ENCODE measurements at regions not wholly inside any gene's neighbourhood (a gene's known extent, or its start where the extent isn't known, plus 50 kb on each side); places are given as distances from the start of the nearest gene placed in this dataset.

- no peak for TF ChIP-seq FOSB (CRISPR knock-in tag; IDR thresholded peaks at IDR 0.05)
- TF ChIP-seq POLR2A (IDR thresholded peaks at IDR 0.05; ENCODE audit: low read length), result no peak
- no peak for TF ChIP-seq KDM1A (IDR thresholded peaks at IDR 0.05; ENCODE audit: low read depth)
- no peak for TF ChIP-seq JUNB (IDR thresholded peaks at IDR 0.05)
- TF ChIP-seq, protein P1, sequence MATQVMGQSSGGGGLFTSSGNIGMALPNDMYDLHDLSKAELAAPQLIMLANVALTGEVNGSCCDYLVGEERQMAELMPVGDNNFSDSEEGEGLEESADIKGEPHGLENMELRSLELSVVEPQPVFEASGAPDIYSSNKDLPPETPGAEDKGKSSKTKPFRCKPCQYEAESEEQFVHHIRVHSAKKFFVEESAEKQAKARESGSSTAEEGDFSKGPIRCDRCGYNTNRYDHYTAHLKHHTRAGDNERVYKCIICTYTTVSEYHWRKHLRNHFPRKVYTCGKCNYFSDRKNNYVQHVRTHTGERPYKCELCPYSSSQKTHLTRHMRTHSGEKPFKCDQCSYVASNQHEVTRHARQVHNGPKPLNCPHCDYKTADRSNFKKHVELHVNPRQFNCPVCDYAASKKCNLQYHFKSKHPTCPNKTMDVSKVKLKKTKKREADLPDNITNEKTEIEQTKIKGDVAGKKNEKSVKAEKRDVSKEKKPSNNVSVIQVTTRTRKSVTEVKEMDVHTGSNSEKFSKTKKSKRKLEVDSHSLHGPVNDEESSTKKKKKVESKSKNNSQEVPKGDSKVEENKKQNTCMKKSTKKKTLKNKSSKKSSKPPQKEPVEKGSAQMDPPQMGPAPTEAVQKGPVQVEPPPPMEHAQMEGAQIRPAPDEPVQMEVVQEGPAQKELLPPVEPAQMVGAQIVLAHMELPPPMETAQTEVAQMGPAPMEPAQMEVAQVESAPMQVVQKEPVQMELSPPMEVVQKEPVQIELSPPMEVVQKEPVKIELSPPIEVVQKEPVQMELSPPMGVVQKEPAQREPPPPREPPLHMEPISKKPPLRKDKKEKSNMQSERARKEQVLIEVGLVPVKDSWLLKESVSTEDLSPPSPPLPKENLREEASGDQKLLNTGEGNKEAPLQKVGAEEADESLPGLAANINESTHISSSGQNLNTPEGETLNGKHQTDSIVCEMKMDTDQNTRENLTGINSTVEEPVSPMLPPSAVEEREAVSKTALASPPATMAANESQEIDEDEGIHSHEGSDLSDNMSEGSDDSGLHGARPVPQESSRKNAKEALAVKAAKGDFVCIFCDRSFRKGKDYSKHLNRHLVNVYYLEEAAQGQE (IDR thresholded peaks at IDR 0.05), result no peak
- no peak for TF ChIP-seq EHMT2 (IDR thresholded peaks at IDR 0.05; ENCODE audit: low read depth)
Observed at GRCh38 chr1:34701326-34702060, 53.4 kb upstream of the GJB5 start.
